Left kidney (tissue), 1 donor: ENCODE measurements at regions not wholly inside any gene's neighbourhood (a gene's known extent, or its start where the extent isn't known, plus 50 kb on each side); places are given as distances from the start of the nearest gene placed in this dataset.
"Not testable (repeated sequence)": the region's sequence is repeated elsewhere in the genome, so short reads cannot be mapped to it uniquely, and the experiment has no call there.

Experiments
- DNase-seq: peaks from one replicate; pipeline ENCODE4 v3.0.0-alpha.2; 2013

DNA sequence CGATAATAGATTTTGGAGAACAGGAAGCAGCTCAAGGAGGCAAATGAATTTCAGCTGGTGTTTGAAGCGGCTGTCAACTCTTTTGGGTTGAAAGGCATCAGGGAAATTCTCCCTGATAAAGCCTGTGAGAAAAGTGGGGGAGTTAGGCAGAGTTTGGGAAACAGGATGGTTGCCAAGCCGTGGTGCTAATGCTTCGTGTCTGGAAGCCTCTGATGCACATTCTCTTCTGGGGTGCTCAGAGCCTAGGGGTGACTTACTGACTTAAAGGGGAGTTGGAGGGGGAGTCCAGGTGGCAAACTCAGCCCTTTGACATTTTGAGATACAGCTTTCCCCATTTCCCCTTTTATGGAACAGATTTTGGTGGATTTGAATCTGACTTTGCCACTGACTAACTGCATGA is 202.5 kb upstream of the CLINT1 start:
- no peak for DNase-seq

DNA sequence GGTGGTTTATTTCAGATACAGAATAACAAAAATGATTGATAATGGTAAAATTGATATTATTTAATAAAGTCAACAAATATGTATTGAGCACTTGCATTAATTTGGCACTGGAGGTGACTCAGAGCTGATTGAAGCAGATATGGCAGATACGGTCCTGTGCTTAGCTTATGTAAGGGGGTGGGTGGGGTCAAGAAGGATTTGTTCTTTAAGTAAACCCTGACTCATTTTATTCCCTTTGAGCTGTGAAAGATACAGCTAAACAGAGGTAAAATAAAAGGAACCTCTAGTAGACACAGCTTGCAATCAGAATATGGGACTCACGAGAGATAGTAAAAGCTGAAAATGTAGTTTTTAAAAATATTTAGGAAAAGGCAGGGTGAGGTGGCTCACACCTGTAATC is 201.3 kb upstream of the CLINT1 start:
- no peak for DNase-seq

DNA sequence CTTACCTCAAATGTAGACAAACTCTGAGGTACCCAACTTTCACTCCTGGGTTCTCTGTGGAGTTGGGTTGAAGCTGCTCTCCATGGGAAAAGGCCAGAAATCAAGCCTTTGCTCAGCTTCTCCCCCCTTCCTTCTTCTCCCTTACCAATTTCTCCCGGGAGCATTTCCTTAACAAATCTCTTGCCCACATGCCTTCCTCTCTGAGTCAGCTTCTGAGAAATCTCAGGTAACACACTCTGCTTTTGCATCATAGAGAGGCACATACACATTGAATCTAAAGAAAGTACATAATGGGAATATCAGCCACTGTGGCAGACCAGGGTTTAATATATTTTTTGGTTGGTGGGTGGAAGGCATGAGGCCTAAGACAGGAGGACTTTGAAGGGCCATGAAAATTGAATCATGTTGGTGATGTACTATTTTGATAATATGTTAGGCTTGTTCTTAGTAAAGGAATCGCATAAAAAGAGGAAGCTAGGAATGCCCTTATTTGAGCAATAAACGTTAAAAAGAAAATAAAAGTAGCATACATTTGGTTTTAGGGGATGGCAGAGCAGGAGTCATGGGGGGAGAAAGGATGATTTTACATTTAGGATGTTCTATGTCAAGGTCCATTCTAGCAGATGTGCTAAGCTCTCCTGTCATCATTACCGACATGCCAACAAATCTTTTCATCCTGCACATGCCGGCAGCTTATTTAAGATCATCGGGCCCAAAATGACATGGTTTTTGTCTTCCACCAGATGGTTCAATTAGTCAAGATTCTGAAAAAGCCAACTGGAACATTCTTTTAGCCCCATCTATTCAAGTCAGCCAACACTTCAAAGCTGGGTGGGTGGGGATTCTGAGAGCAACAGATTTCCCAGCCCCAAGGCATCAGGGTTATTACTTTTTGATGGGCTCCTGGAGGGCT is 199.5 kb upstream of the CLINT1 start:
- no peak for DNase-seq

DNA sequence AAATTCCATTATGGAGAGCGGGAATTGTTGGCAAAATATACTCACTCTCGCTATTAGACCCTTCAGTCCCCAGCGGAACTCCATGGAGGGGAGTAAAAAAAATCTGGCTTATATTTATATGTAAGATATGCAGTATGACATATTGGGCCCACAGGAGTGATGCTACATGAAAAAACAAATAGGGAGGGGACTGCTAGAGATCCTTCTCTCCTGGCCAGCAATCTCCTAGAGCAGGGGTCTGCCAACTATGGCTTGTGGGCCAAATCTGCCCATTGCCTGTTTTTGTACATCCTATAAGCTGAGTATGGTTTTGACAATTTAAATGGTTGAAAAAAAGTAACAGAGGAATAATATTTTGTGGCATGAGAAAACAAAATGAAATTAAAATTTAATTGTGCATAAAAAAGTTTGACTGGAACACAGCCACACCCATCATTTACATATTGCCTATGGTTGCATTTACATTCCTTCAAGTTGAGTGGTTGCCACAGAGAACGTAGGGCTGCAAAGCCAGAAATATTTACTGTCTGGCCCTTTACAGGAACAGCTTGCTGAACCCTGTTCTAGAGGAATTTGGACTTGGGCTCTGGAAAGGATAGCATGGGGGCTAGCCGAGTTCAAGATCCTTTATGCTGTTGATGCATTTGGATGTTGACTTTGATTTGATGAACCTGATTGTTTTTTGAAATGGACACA is 197.3 kb upstream of the CLINT1 start:
- DNase-seq: no peak

DNA sequence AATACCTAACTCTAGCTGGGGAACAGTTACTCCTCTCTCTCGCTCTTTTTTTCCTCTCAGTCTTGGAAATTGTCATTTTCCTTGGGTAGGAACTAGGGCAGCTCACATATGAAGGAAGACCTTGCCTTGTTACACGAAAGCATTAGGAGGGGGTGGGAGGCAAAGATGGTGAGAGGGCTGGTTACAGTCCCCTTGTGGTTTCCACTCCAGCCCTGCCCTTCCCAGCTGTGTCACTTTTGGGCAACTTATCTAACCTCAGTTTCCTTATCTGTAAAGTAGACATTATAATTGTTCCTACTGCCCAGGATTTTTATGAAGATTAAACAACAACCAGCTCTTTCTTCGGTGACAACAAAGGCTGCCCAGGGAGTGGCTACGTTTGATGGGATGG is 196.2 kb upstream of the CLINT1 start:
- DNase-seq: no peak

DNA sequence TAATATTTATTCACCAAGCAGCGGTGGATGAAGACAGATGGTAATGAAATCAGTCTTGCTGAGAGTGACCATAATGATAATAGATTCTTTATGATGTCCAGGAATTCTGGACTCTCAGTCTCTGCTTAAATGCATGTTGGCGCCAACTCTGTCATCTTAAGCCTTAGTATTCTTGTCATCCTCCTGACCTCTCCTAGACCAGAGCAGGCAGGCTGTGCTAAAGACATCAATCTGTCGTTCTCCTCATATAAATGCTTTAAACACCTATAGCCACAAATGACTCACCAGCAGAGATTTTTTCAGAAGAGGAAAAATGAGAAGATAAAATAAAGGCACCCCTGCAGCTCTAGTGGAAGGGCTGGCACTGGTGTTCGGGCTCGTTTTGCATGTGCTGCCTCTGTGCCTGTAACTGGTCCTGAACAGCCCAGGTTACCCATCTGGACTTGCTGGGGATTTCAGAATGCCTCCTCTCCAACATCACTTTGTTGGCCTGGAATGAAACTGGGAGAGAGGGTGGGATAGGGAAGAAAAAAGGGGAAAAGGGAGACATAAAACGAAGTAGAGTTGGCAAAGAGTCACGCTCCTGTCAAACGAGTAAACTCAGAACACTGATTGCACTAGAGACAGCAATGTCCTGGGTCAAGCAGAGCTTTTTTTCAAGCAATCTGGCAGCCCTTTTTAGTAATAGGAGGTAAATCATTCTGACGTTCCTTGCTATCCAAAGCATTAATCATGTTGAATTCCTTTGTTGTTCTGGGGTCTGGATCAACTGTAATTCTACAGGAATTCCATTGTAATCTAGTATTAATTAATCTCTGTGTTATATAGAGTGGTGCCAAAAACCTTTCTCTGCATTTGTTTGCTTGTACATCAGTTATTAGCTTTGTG is 195.5 kb upstream of the CLINT1 start:
- DNase-seq: no peak

DNA sequence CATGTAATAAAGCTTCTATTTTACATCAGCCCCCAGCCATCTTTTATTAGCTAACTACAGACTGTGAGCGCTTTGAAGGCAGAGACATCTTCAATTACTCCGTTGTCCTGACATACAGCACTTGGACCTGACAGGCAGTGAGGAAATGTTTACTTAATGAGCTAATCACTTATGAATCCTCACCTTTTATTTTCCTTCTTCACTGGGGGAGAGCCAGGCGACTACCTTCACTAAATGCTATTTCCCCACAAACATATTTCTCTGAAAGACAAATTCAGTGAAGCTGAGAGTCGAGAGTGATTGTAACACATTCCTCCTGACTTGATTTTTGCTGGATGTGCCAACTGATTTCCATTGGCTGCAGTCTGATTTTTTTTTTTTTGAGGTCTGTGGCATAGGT is 192.1 kb upstream of the CLINT1 start:
- DNase-seq: no peak

DNA sequence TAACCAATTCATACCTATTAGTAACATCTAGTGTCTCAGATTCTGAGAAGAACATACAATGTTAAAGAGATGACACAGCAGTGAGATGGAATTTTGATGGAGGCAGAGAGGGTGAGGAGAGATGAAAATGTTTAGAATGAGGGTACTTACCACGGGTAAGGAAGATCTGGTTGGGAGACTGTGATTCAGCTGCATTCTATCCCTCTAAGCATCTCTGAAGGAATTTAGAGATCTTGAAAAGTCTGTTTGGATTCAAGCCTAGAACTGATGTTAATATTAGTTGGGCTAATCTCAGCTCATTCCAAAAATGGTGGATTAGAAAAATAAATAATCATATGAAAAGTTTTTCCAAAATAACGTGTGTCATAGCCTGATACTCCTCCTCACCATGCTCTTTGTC is 191.5 kb upstream of the CLINT1 start:
- no peak for DNase-seq

DNA sequence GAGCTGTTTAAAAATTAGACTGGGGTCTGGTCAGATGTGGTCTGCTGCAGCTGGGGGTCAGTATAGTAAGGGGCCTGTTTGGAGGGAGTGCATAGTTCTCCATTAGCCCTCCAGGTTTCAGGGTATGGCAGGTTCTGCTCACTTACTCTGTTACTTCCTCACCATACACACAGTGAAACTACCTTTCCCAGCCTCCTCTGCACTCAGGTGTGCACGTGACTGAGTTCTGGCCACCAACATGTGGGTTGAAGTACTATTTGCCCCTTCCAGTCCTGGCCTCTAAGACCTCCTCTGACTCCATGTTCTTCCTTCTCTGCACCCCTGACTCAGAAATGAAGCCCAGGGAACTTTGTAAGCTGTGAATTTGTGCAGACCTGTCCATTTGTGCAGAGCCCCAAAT is 190.5 kb upstream of the CLINT1 start:
- no peak for DNase-seq

DNA sequence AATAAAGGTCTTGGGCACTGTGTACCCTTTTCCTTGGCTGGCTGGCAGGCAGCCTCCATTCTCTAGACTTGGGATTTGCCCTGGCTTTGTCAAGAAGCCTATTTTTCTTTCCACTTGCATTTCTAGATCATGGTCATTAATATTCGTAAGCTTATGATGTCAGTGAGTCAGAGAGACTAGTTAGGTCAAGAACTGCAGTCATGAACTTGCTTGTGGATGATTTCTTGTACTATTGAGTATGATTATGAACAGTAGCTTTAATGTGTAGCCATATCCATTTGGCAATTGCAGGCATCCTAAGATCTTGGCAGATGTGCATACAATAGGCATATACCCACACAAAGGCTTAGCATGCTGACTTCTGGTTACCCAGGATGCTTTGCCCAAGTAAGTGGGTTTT is 186.8 kb upstream of the CLINT1 start:
- DNase-seq: no peak

DNA sequence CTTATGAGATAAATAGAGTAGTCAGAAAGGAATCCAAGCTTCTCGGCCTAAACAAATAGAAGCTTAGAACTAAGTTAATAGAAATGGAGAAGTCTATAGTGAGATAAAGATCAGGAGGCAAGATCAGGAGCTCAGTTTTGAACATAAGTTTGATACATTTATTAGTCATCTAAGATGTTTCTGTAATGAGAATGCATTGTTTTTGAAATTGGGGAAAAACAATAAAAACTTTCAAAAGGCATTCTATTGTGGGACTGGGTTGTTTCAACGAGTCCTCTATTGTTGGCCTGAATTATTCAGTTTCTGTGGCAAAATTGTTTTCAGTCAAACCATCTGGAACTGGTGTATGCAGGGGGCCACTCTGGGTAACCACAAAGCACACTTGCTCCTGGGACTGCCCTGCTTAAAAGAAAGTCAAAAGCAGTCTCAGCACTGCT is 181.0 kb upstream of the CLINT1 start:
- no peak for DNase-seq

DNA sequence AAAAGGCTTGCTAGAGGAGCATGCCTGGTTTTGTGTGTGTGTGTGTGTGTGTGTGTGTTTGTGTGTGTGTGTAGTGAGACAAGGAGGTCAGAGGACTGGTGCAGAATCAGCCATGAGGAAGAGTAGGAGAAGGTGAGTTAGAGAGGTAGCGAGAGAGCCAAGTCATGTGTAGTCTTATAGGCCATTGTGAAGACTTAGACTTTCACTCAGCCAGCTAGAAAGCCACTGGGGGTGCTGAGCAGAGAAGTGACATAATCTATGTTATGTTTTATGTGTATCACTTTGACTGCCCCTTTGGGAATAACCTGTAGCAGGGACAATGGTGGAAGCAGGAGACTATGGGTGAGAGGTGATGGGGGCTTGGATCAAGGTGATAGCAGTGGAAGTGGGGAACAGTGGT is 180.5 kb upstream of the CLINT1 start:
- DNase-seq: no peak

DNA sequence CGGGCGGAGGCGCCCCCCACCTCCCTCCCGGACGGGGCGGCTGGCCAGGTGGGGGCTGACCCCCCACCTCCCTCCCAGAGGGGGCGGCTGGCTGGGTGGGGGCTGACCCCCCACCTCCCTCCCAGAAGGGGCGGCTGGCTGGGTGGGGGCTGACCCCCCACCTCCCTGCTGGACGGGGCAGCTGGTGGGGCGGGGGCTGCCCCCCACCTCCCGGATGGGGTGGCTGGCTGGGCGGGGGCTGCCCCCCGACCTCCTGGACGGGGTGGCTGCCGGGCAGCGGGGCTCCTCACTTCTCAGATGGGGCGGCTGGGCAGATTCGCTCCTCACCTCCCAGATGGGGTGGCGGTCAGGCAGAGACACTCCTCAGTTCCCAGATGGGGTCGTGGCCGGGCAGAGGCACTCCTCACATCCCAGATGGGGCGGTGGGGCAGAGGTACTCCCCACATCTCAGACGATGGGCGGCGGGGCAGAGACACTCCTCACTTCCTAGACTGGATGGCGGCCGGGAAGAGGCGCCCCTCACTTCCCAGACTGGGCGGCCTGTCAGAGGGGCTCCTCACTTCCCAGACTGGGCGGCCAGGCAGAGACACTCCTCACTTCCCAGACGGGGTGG is 178.1 kb upstream of the CLINT1 start:
- not testable (repeated sequence) for DNase-seq

DNA sequence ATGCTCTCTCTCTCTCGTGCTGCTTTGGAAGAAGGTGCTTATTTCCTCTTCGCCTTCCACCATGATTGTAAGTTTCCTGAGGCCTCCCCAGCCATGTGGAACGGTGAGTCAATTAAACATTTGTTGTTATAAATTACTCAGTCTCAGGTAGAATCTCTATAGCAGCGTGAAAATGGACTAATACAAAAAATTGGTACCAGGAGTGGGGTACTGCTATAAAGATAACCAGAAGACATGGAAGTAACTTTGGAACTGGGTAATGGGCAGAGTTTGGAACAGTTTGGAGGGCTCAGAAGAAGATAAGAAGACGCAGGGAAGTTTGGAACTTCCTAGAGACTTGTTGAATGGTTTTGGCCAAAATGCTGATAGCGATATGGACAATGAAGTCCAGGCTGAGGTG is 175.6 kb upstream of the CLINT1 start:
- DNase-seq: not testable (repeated sequence)

DNA sequence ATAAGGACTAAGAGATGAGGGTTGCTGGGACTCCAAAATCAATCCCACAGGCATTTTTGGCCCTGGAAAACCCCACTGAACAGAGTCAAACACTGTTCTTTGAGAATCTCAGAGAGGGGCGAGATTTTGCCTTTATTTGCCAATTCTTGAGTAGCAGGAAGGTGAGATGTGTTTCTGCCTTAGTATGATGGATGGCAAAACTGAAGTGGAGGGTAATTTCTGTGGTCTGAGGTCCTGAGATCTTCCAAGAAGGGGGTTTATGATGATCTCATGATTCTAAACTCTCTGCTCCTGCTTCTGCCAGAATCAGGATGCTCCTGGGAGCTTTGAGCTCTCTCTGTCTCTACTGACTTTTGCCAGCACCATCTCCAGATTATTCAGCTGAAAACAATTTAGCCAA is 174.8 kb upstream of the CLINT1 start:
- no peak for DNase-seq

DNA sequence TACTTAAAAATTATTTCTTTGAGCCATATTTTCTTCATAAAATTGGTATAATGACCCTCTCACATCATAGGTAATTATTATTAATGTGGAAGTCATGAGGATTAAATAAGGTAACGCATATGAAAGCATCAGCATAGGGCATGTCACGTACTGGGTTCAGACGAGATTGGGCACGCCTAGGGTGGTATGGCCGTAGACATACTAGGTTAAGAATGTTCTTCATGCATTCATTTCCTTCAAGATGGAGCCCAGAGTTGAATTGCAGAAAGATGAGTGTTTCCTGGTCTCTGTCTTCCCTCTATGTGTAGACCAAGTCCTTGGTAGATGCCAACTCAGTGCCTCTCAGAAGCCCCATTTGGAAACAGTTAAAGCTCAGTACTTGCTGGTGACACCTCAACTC is 174.1 kb upstream of the CLINT1 start:
- no peak for DNase-seq

DNA sequence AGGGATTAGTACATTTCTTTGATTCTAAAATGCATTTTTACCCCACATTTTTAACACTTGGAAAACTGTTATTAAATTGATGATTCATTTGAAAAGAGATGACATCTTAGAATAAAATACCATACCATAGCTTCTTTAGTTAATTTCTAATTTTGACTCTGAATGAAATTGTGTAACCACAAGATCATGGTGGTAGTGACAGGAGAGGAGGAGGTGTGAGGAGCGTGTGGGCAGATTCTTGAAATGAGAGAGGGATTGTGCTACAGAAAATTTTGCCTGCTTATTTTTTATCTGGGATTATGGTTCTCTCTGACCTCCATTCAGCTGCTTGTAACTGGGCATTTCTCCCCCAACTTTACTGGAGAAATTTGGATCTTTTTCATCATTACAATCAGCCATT is 173.3 kb upstream of the CLINT1 start:
- no peak for DNase-seq

DNA sequence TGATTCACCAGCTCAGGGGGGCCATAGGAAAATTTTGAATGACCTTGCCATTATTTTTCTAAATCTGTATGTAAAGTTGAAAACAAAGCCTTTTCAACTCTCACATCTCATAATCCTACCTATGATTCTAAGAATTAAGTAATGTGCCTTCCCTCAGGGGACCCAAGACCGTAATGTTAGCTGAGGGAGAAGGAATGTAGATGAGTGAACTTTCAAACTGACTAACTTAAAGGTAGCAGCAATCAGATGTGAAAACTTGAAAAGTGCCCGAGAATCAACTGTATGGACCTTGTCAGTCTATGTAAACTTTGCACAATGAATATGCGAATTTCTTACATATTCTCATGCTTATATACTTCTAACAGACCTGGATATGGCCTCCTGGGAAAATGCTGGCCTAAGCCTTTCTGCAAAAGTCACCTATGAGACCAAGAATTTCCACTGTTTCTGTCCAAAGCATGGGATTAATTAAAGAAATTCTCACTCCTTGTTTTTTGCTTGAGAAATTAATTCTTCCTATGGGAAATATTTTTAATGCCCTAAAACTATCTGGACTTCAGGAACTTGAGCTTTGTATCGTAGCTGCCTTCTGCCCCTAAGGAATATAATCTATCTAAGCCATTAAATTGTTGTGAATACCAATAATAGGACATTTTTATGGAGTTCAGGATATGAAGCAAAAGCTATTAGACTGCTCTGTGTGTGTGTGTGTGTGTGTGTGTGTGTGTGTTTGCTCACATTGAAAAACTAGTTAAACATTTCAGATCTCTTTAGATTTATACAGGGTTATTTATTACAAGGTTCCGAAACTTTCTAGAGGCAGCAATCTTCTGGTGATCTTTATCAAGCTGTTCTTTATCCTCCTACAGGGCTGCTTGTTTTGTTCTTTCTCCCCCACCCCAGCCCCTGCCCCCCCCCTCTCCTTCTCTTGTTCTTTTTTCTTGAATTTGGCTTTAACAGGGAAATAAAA is 169.1 kb upstream of the CLINT1 start:
- DNase-seq: peak; percentile 56

DNA sequence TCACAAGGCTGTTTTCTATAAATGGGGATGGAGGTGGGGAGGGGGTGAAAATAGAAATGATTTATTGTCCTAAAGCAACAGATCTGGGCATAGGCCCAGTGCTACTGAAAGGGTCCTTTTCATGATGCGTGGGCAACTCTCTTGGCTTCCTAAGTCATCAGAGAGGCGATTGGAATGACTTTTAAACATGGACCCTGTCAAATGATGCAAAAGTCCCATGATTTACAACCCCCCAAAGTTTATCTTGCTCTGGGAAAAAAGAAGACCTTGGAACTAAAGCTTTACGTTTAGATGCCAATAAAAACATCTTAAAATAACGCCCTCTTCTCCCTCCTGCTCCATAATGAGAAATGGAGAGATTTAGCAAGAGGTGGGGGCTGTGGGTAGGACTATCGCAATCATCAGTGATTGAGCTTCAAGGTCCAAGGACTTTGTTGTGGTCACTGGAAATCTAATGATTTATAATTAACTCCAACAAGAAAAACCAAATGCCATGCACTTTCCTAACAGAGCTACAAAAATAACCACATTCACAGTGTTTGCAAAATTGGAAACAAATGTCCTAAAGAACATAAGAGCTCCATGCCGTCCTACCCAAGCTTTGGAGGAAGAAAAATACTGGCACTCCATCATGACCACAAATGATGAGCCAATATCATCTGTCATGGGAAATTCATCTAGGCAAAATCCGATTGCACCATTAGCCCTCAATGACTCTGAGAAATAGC is 167.5 kb upstream of the CLINT1 start:
- DNase-seq: peak; percentile 46

DNA sequence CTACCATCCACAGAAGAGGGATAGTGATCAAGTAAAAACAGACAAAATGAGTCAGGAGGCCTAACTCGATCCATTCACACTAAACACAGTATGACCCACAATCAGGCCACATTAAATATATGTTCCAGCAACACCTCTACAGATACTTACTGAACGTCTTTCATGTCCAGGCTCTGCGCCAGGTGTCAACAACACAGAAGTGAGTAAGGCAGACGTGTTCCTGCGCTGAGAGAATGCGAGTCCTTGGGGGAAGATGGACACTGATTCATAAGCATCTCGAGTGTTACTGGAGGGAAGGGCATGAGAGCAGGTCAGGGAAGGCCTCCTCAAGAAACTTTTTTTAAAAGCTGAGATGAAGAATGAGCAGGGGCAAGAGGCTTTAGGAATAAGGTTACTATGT is 164.3 kb upstream of the CLINT1 start:
- no peak for DNase-seq
